HL-60 (cell line): ENCODE measurements at regions not wholly inside any gene's neighbourhood (a gene's known extent, or its start where the extent isn't known, plus 50 kb on each side); places are given as distances from the start of the nearest gene placed in this dataset.

Experiments
- DNase-seq, 2 experiments: peaks; one replicate each; pipeline ENCODE4 v3.0.0-alpha.2; 2010 to 2020; ENCODE audit warnings: low read depth in 1 of 2, low spot score in 1 of 2
- H3K27ac ChIP-seq: fragments of 250-450 bp; sonication (Bioruptor Pico); replicated peaks from 2 replicates; pipeline ENCODE4 v1.5.1; 2020; ENCODE audit warnings: mild to moderate bottlenecking, moderate library complexity
- H3K27me3 ChIP-seq: fragments of 250-450 bp; sonication (Bioruptor Pico); 2 replicates; pipeline ENCODE4 v1.5.1; 2021; ENCODE audit warnings: mild to moderate bottlenecking, moderate library complexity; ENCODE audit not compliant: insufficient read depth, poor library complexity, severe bottlenecking
- H3K4me3 ChIP-seq: replicated peaks from 2 replicates; pipeline ENCODE4 v1.5.1; 2011; ENCODE audit warnings: mild to moderate bottlenecking, control low read depth, low read length; ENCODE audit not compliant: insufficient read depth
- CTCF ChIP-seq: IDR thresholded peaks from one replicate; pipeline ENCODE4 v1.5.1; 2011; ENCODE audit warnings: low read length, control low read depth, inconsistent platforms; ENCODE audit not compliant: insufficient read depth
- GABPA ChIP-seq: IDR thresholded peaks from 2 replicates; pipeline ENCODE4 v1.6.1; 2012; ENCODE audit warnings: low read depth
- POLR2AphosphoS5 ChIP-seq: IDR thresholded peaks from 2 replicates; pipeline ENCODE4 v1.6.1; 2012; ENCODE audit warnings: low read depth
- SPI1 ChIP-seq: IDR thresholded peaks from 2 replicates; pipeline ENCODE4 v1.6.1; 2012; ENCODE audit warnings: low read depth, mild to moderate bottlenecking, borderline replicate concordance
- TF ChIP-seq, protein P1 (sequence below): IDR thresholded peaks from 2 replicates; pipeline ENCODE4 v1.6.1; 2012; ENCODE audit warnings: low read depth; ENCODE audit not compliant: insufficient replicate concordance

GRCh38 chr16:7124242-7124641 is 208.4 kb upstream of the RBFOX1 start:
- Histone ChIP-seq H3K27ac (no peak overlapping the region), H3K27me3 (no peaks in the 10 kb centered on the region), H3K4me3 (no peak overlapping the region)
- DNase-seq: no peak
- TF ChIP-seq, protein P1, sequence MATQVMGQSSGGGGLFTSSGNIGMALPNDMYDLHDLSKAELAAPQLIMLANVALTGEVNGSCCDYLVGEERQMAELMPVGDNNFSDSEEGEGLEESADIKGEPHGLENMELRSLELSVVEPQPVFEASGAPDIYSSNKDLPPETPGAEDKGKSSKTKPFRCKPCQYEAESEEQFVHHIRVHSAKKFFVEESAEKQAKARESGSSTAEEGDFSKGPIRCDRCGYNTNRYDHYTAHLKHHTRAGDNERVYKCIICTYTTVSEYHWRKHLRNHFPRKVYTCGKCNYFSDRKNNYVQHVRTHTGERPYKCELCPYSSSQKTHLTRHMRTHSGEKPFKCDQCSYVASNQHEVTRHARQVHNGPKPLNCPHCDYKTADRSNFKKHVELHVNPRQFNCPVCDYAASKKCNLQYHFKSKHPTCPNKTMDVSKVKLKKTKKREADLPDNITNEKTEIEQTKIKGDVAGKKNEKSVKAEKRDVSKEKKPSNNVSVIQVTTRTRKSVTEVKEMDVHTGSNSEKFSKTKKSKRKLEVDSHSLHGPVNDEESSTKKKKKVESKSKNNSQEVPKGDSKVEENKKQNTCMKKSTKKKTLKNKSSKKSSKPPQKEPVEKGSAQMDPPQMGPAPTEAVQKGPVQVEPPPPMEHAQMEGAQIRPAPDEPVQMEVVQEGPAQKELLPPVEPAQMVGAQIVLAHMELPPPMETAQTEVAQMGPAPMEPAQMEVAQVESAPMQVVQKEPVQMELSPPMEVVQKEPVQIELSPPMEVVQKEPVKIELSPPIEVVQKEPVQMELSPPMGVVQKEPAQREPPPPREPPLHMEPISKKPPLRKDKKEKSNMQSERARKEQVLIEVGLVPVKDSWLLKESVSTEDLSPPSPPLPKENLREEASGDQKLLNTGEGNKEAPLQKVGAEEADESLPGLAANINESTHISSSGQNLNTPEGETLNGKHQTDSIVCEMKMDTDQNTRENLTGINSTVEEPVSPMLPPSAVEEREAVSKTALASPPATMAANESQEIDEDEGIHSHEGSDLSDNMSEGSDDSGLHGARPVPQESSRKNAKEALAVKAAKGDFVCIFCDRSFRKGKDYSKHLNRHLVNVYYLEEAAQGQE: no peak
- TF ChIP-seq GABPA: no peak
- no peak for TF ChIP-seq CTCF
- TF ChIP-seq POLR2AphosphoS5: no peak
- TF ChIP-seq SPI1: no peak

DNA sequence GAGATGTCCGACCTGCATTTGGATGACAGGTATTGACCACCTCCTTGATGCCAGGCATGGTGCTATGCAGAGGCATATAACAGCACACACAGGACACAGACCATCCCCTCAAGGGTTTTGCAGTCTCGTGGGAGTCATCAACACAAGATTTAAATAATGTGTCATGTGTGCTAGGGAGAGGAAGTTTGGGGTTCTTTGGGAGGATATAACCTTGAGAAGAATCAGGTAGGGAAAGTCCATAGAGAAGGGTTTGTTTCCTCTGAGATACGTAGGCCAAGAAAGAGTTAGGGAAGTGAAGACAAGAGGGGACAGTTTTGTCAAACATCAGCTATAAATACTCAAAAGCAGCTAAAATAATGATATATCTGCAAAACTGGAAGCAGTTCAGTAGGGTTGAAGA is 215.9 kb upstream of the RBFOX1 start:
- TF ChIP-seq SPI1 (no peak), GABPA (no peak), POLR2AphosphoS5 (no peak), CTCF (no peak)
- TF ChIP-seq, protein P1: no peak
- no peaks in the 10 kb centered on the region for H3K27me3 ChIP-seq
- no peak for DNase-seq
- no peak overlapping the region for H3K4me3 ChIP-seq
- H3K27ac ChIP-seq: no peak overlapping the region

DNA sequence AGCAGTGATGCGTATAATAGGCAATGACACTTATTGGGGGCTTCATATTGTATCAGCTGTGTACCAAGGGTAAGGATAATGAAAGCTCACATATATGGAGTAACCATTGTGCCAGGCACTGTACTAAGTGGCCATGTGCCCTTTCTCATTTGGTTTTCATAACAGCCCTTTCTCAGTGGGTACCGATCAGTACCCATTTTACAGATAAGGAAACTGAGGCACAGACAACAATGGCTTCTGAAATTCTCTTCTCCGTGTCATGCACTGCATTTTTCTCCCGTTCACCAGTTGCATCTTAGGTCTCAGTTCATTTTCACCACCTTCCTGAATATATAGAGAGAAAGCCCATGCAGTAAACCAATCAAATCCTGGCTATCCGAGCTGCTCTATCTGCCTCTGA is 216.7 kb upstream of the RBFOX1 start:
- H3K27me3 ChIP-seq: no peaks in the 10 kb centered on the region
- no peak overlapping the region for H3K4me3 ChIP-seq
- no peak for DNase-seq
- no peak for TF ChIP-seq POLR2AphosphoS5
- TF ChIP-seq, protein P1: no peak
- TF ChIP-seq SPI1: no peak
- no peak for TF ChIP-seq GABPA
- no peak for TF ChIP-seq CTCF
- H3K27ac ChIP-seq: no peak overlapping the region
